SJSA1 (cell line): ENCODE measurements at regions not wholly inside any gene's neighbourhood (a gene's known extent, or its start where the extent isn't known, plus 50 kb on each side); places are given as distances from the start of the nearest gene placed in this dataset.

ENCODE experiments used
- DNase-seq, 2 experiments: peaks; one replicate each; pipeline ENCODE4 v3.0.0-alpha.2; 2015 to 2020; ENCODE audit warnings: low spot score in 2 of 2, low read depth in 1 of 2
- H3K27ac ChIP-seq: fragments of 250-450 bp; sonication (Bioruptor Pico); 2 replicates; pipeline ENCODE4 v1.5.1; 2020; ENCODE audit warnings: mild to moderate bottlenecking, moderate library complexity
- H3K27me3 ChIP-seq: fragments of 250-450 bp; sonication (Bioruptor Pico); replicated peaks from 2 replicates; pipeline ENCODE4 v1.5.1; 2020; ENCODE audit warnings: mild to moderate bottlenecking, moderate library complexity
- H3K36me3 ChIP-seq: fragments of 250-450 bp; sonication (Bioruptor Pico); 2 replicates; pipeline ENCODE4 v1.5.1; 2020; ENCODE audit warnings: mild to moderate bottlenecking
- H3K4me1 ChIP-seq: fragments of 250-450 bp; sonication (Bioruptor Pico); replicated peaks from 2 replicates; pipeline ENCODE4 v1.6.1; 2021; ENCODE audit warnings: mild to moderate bottlenecking
- H3K4me3 ChIP-seq: fragments of 250-450 bp; sonication (Bioruptor Pico); 2 replicates; pipeline ENCODE4 v1.5.1; 2020; ENCODE audit warnings: mild to moderate bottlenecking
- H3K9me3 ChIP-seq: fragments of 250-450 bp; sonication (Bioruptor Pico); replicated peaks from 2 replicates; pipeline ENCODE4 v1.5.1; 2020; ENCODE audit warnings: mild to moderate bottlenecking

- H3K9me3 ChIP-seq: no peaks in the 10 kb centered on the region
- H3K4me1 ChIP-seq: no peaks in the 10 kb centered on the region
- no peak overlapping the region for H3K27ac ChIP-seq
- H3K27me3 ChIP-seq: no peaks in the 10 kb centered on the region
- H3K4me3 ChIP-seq: no peak overlapping the region
- no peak for DNase-seq
- H3K36me3 ChIP-seq: no peaks in the 10 kb centered on the region
These were observed 300.9 kb upstream of the HS3ST1 start for GRCh38 chr4:11729548-11729947.

- DNase-seq: no peak
- Histone ChIP-seq H3K36me3 (no peaks in the 10 kb centered on the region), H3K4me3 (no peak overlapping the region), H3K4me1 (no peaks in the 10 kb centered on the region), H3K27ac (no peak overlapping the region), H3K27me3 (no peaks in the 10 kb centered on the region), H3K9me3 (no peaks in the 10 kb centered on the region)
These were observed 299.3 kb upstream of the HS3ST1 start for GRCh38 chr4:11727903-11728564.

- no peak for DNase-seq
- Histone ChIP-seq H3K27ac (no peak overlapping the region), H3K9me3 (no peaks in the 10 kb centered on the region), H3K4me1 (no peaks in the 10 kb centered on the region), H3K4me3 (no peak overlapping the region), H3K36me3 (no peaks in the 10 kb centered on the region), H3K27me3 (no peaks in the 10 kb centered on the region)
These were observed 296.0 kb upstream of the HS3ST1 start for GRCh38 chr4:11724731-11725130.

GRCh38 chr4:11722223-11722622 is 293.5 kb upstream of the HS3ST1 start:
- H3K9me3 ChIP-seq: no peaks in the 10 kb centered on the region
- H3K27ac ChIP-seq: no peak overlapping the region
- H3K4me1 ChIP-seq: no peaks in the 10 kb centered on the region
- H3K27me3 ChIP-seq: no peaks in the 10 kb centered on the region
- DNase-seq: no peak
- no peak overlapping the region for H3K4me3 ChIP-seq
- H3K36me3 ChIP-seq: no peaks in the 10 kb centered on the region

- no peaks in the 10 kb centered on the region for H3K9me3 ChIP-seq
- no peaks in the 10 kb centered on the region for H3K27me3 ChIP-seq
- H3K4me1 ChIP-seq: no peaks in the 10 kb centered on the region
- no peak overlapping the region for H3K4me3 ChIP-seq
- H3K27ac ChIP-seq: no peak overlapping the region
- no peaks in the 10 kb centered on the region for H3K36me3 ChIP-seq
- no peak for DNase-seq
These were observed 291.6 kb upstream of the HS3ST1 start for GRCh38 chr4:11720292-11720691.

- H3K4me1 ChIP-seq: no peaks in the 10 kb centered on the region
- H3K9me3 ChIP-seq: no peaks in the 10 kb centered on the region
- no peak overlapping the region for H3K27ac ChIP-seq
- H3K4me3 ChIP-seq: no peak overlapping the region
- H3K27me3 ChIP-seq: no peaks in the 10 kb centered on the region
- no peaks in the 10 kb centered on the region for H3K36me3 ChIP-seq
- DNase-seq: no peak
These were observed 291.2 kb upstream of the HS3ST1 start for GRCh38 chr4:11719879-11720278.

GRCh38 chr4:11715753-11716521 is 287.2 kb upstream of the HS3ST1 start:
- H3K36me3 ChIP-seq: no peaks in the 10 kb centered on the region
- no peak overlapping the region for H3K4me3 ChIP-seq
- no peaks in the 10 kb centered on the region for H3K9me3 ChIP-seq
- DNase-seq: no peak
- no peaks in the 10 kb centered on the region for H3K4me1 ChIP-seq
- no peak overlapping the region for H3K27ac ChIP-seq
- H3K27me3 ChIP-seq: no peaks in the 10 kb centered on the region

- Histone ChIP-seq H3K27me3 (no peaks in the 10 kb centered on the region), H3K36me3 (no peaks in the 10 kb centered on the region), H3K4me1 (no peaks in the 10 kb centered on the region), H3K9me3 (no peaks in the 10 kb centered on the region), H3K27ac (no peak overlapping the region), H3K4me3 (no peak overlapping the region)
- no peak for DNase-seq
These were observed 281.9 kb upstream of the HS3ST1 start for GRCh38 chr4:11710453-11711093.

GRCh38 chr4:11704186-11704830 is 275.6 kb upstream of the HS3ST1 start:
- Histone ChIP-seq H3K36me3 (no peaks in the 10 kb centered on the region), H3K9me3 (no peaks in the 10 kb centered on the region), H3K27ac (no peak overlapping the region), H3K4me3 (no peak overlapping the region), H3K4me1 (no peaks in the 10 kb centered on the region), H3K27me3 (no peaks in the 10 kb centered on the region)
- no peak for DNase-seq

- no peaks in the 10 kb centered on the region for H3K27me3 ChIP-seq
These were observed 274.3 kb upstream of the HS3ST1 start for GRCh38 chr4:11702886-11703557.

GRCh38 chr4:11701966-11702725 is 273.5 kb upstream of the HS3ST1 start:
- no peaks in the 10 kb centered on the region for H3K4me1 ChIP-seq
- H3K36me3 ChIP-seq: no peaks in the 10 kb centered on the region
- no peaks in the 10 kb centered on the region for H3K9me3 ChIP-seq
- no peak for DNase-seq
- no peak overlapping the region for H3K4me3 ChIP-seq
- no peak overlapping the region for H3K27ac ChIP-seq
- no peaks in the 10 kb centered on the region for H3K27me3 ChIP-seq

More at GRCh38 chr4:11702886-11703557, 274.3 kb upstream of the HS3ST1 start:
- no peak for DNase-seq
- H3K36me3 ChIP-seq: no peaks in the 10 kb centered on the region
- H3K4me3 ChIP-seq: no peak overlapping the region
- H3K27ac ChIP-seq: no peak overlapping the region
- no peaks in the 10 kb centered on the region for H3K9me3 ChIP-seq
- H3K4me1 ChIP-seq: no peaks in the 10 kb centered on the region

GRCh38 chr4:11700751-11701226 is 272.1 kb upstream of the HS3ST1 start:
- Histone ChIP-seq H3K4me3 (no peak overlapping the region), H3K36me3 (no peaks in the 10 kb centered on the region), H3K4me1 (no peaks in the 10 kb centered on the region), H3K27me3 (no peaks in the 10 kb centered on the region), H3K27ac (no peak overlapping the region), H3K9me3 (no peaks in the 10 kb centered on the region)
- DNase-seq: no peak
